ENCODE measurements at regions not wholly inside any gene's neighbourhood (a gene's known extent, or its start where the extent isn't known, plus 50 kb on each side); places are given as distances from the start of the nearest gene placed in this dataset.

GRCh38 chr17:34163123-34163522 lies 92.0 kb upstream of the CCL2 start:
- peaks cover 0 to 39% (median 32%) of the 10 kb centered on the region in 3 donors for H3K27me3 ChIP-seq (ENCODE audit: control insufficient read depth in 3 of 3, insufficient read depth in 3 of 3, low read length in 2 of 3)
- DNase-seq (no peak), ATAC-seq (ENCODE audit: insufficient read depth, low FRiP score) (no peak)
- no peak overlapping the region for H3K27ac ChIP-seq (ENCODE audit: low read depth in 1 of 2, low read length in 1 of 2)
- H3K36me3 ChIP-seq (ENCODE audit: control insufficient read depth in 4 of 4, insufficient read depth in 4 of 4, low read length in 4 of 4) = no peaks in the 10 kb centered on the region
- 52 to 75% methylated on average over 5 of the region's 5 CpGs for WGBS, 2 donors
- no peak overlapping the region for H3K9ac ChIP-seq (ENCODE audit: insufficient read depth in 1 of 2, low read length in 2 of 2)
- peaks cover 0 to 2% (median 0%) of the 10 kb centered on the region in 4 donors for H3K9me3 ChIP-seq (ENCODE audit: control insufficient read depth in 4 of 4, insufficient read depth in 3 of 4, low read length in 3 of 4)
- H3K4me3 ChIP-seq = no peak overlapping the region
- H3K4me1 ChIP-seq (ENCODE audit: control insufficient read depth in 5 of 5, insufficient read depth in 5 of 5, low read length in 5 of 5) = peaks cover 0 to 11% (median 0%) of the 10 kb centered on the region in 5 donors
- TF ChIP-seq CTCF (IDR thresholded peaks at IDR 0.05; ENCODE audit: control extremely low read depth, extremely low read depth) = no peak

- H3K9me3 ChIP-seq (ENCODE audit: control insufficient read depth in 4 of 4, insufficient read depth in 3 of 4, low read length in 3 of 4) = peaks cover 0 to 2% (median 0%) of the 10 kb centered on the region in 4 donors
- no peak overlapping the region for H3K27ac ChIP-seq (ENCODE audit: low read depth in 1 of 2, low read length in 1 of 2)
- H3K4me3 ChIP-seq = no peak overlapping the region
- 5 to 13% methylated on average over 6 of the region's 6 CpGs for WGBS, 2 donors
- H3K27me3 ChIP-seq (ENCODE audit: control insufficient read depth in 3 of 3, insufficient read depth in 3 of 3, low read length in 2 of 3) = peaks cover 0 to 34% (median 27%) of the 10 kb centered on the region in 3 donors
- H3K9ac ChIP-seq (ENCODE audit: insufficient read depth in 1 of 2, low read length in 2 of 2) = no peak overlapping the region
- H3K36me3 ChIP-seq (ENCODE audit: control insufficient read depth in 4 of 4, insufficient read depth in 4 of 4, low read length in 4 of 4) = no peaks in the 10 kb centered on the region
- peaks cover 0 to 11% (median 0%) of the 10 kb centered on the region in 5 donors for H3K4me1 ChIP-seq (ENCODE audit: control insufficient read depth in 5 of 5, insufficient read depth in 5 of 5, low read length in 5 of 5)
- no peak for ATAC-seq (ENCODE audit: insufficient read depth, low FRiP score)
- DNase-seq = peak; percentile 40 to 56 (median 46)
- TF ChIP-seq CTCF (IDR thresholded peaks at IDR 0.05; ENCODE audit: control extremely low read depth, extremely low read depth) = no peak
These were observed 91.4 kb upstream of the CCL2 start for GRCh38 chr17:34163646-34164045.

- Histone ChIP-seq H3K36me3 (ENCODE audit: control insufficient read depth in 4 of 4, insufficient read depth in 4 of 4, low read length in 4 of 4) (no peaks in the 10 kb centered on the region), H3K9ac (ENCODE audit: insufficient read depth in 1 of 2, low read length in 2 of 2) (no peak overlapping the region), H3K4me1 (ENCODE audit: control insufficient read depth in 5 of 5, insufficient read depth in 5 of 5, low read length in 5 of 5) (peaks cover 0 to 16% (median 0%) of the 10 kb centered on the region in 5 donors), H3K4me3 (no peak overlapping the region), H3K27me3 (ENCODE audit: control insufficient read depth in 3 of 3, insufficient read depth in 3 of 3, low read length in 2 of 3) (peaks cover 0 to 22% (median 16%) of the 10 kb centered on the region in 3 donors), H3K27ac (ENCODE audit: low read depth in 1 of 2, low read length in 1 of 2) (no peak overlapping the region), H3K9me3 (ENCODE audit: control insufficient read depth in 4 of 4, insufficient read depth in 3 of 4, low read length in 3 of 4) (peaks cover 0 to 2% (median 0%) of the 10 kb centered on the region in 4 donors)
- no peak for ATAC-seq (ENCODE audit: insufficient read depth, low FRiP score)
- WGBS, 2 donors = 70 to 76% methylated on average over 4 of the region's 4 CpGs
- no peak for TF ChIP-seq CTCF (IDR thresholded peaks at IDR 0.05; ENCODE audit: control extremely low read depth, extremely low read depth)
- DNase-seq = no peak
These were observed 90.2 kb upstream of the CCL2 start for GRCh38 chr17:34164837-34165236.

DNA sequence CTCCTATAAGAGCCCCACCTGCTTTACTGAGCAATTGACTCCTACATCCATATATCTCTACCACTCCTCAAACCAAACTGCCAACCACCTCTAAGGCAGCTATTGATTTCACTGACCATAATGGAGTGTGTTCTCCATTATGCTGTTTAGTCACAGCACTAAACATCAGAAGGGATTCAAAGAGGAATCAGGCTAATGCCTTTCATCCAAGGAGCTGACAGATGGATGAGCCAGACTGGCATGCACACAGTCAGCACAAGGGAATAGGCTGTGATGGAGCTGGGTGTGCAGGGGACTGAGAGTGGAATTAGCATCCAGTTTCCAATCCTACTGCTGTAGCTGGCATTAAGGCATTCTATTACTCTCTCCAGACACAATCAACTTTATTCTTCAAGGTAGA lies 88.7 kb upstream of the CCL2 start:
- Histone ChIP-seq H3K27ac (ENCODE audit: low read depth in 1 of 2, low read length in 1 of 2) (no peak overlapping the region), H3K4me1 (ENCODE audit: control insufficient read depth in 5 of 5, insufficient read depth in 5 of 5, low read length in 5 of 5) (peaks cover 0 to 16% (median 0%) of the 10 kb centered on the region in 5 donors), H3K36me3 (ENCODE audit: control insufficient read depth in 4 of 4, insufficient read depth in 4 of 4, low read length in 4 of 4) (no peaks in the 10 kb centered on the region), H3K9me3 (ENCODE audit: control insufficient read depth in 4 of 4, insufficient read depth in 3 of 4, low read length in 3 of 4) (peaks cover 0 to 2% (median 0%) of the 10 kb centered on the region in 4 donors), H3K4me3 (no peak overlapping the region), H3K27me3 (ENCODE audit: control insufficient read depth in 3 of 3, insufficient read depth in 3 of 3, low read length in 2 of 3) (peaks cover 0 to 17% (median 16%) of the 10 kb centered on the region in 3 donors), H3K9ac (ENCODE audit: insufficient read depth in 1 of 2, low read length in 2 of 2) (no peak overlapping the region)
- DNase-seq = no peak
- no peak for ATAC-seq (ENCODE audit: insufficient read depth, low FRiP score)
- no peak for TF ChIP-seq CTCF (IDR thresholded peaks at IDR 0.05; ENCODE audit: control extremely low read depth, extremely low read depth)

All from lung (tissue), 11 donors.